HG03039 (cell line): ENCODE measurements at regions not wholly inside any gene's neighbourhood (a gene's known extent, or its start where the extent isn't known, plus 50 kb on each side); places are given as distances from the start of the nearest gene placed in this dataset.

Experiments
- ATAC-seq: cut with Tn5 transposase; IDR thresholded peaks from one replicate; pipeline ENCODE4 v1.9.1; 2021; ENCODE audit warnings: mild to moderate bottlenecking, moderate library complexity; ENCODE audit not compliant: unreplicated experiment

DNA sequence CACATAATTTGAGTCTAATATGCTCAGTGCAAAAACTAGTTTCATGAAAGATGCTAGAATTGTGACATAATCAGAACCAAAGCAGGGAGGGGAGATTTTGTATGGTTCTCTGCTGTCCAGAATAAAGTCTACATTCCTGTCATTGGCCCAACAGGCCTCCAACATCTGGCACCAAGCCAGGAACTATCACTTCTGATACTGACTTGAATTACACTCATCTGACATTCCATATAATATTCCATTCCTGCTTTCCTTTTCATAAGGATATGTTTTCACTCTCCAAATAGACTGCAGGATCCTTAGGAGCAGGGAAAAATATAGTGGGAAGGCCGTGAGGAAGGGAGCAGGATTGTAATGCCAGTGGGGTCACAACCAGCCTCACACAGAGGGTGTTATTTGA is 84.6 kb upstream of the BTN3A2 start:
- no peak for ATAC-seq

DNA sequence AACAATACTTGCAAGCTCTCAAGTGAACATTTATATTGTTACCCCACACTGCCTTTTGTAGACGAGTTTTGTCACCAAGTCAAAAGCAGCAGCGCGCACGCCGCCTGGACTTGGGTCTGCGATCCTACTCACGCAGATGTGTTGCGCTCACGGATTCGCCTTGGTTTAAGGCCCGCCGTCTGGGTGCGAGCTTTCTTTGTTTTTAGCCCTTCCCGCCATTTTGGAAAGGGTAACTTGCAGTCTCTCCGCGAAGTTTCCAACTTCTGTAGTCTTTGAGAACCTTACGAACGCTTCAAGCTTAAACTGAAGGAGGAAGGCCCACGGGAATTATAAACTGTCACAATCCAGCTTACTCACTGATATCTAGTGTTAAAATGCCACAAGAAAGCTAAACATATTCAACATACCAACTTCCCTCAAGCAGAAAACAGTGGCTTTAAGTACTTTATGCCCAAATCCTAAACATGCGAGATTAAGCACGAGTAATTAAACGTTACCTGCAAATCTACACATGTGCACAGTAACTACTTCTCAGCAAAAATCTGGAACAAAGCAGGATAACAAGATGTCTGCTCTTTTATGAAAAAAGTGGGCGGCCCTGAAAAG is 80.4 kb upstream of the BTN3A2 start:
- no peak for ATAC-seq

DNA sequence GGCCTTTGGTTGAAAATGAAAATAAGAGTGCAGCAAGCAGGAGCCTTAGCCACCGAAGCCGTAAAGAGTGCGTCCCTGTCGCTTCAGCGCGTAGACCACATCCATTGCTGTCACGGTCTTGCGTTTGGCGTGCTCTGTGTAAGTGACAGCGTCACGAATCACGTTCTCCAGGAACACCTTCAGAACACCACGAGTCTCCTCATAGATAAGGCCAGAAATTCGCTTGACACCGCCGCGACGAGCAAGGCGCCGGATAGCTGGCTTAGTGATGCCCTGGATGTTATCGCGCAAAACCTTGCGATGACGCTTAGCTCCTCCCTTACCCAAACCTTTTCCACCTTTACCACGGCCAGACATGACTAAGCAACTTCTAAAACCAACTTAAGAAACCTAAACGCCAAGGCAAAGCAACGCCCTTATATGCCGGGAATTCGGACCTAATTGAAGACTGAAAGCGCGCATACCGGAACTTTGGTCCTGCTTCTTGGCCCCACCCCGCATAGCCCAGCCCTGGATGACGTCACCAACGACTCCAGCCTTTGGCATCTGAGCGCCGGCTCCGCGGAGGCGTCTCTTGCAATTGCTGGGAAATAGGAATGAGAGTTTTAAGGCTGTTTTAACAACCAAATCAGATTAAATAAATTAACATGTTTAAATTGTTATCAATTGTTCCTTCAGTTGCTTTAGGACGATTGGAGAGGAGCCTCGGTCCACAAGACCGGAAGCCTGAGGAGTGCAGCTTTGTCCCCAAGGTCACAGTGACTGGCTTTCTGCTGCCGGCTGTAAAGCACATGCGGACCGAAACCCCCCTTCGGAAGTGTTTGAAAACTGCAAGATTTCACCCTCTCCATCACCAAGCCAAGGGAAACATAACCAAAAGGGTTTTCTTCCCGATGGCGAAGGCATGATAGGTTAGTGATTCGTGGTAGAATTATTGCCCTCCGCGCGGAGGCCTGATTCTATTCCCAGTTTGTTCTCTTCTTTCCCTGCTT is 79.6 kb upstream of the BTN3A2 start:
- ATAC-seq = peak; percentile 69

DNA sequence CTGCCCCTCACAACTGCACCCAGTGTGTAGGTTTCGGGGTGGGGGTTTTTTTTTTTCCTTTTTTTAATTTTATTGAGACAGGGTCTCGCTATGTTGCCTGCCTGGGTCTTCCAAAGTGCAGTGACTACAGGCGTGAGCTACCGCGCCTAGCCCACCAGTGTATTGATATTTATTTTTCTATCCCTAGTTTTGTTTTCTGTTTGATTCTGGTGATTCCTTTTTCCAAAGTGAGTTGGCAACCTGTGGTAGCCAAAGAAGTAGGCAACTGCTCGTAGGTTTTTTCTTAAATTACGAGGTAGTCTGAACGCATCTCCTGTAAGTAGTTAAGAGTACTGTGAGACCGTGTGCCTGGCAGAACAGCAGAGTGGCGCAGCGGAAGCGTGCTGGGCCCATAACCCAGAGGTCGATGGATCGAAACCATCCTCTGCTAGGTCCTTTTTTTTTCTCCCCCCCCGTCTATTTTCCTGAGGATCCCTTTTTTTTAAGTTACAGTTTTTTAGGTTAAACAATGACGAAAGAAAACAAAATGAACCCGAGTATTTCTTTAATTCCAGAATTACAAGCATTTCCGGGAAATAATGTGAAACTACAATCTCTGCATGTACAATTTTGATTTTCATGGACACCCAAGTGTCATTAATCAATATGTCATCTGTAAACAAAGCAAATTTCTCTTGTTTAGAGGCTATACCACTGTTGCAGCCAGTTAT is 78.7 kb upstream of the BTN3A2 start:
- ATAC-seq = no peak

DNA sequence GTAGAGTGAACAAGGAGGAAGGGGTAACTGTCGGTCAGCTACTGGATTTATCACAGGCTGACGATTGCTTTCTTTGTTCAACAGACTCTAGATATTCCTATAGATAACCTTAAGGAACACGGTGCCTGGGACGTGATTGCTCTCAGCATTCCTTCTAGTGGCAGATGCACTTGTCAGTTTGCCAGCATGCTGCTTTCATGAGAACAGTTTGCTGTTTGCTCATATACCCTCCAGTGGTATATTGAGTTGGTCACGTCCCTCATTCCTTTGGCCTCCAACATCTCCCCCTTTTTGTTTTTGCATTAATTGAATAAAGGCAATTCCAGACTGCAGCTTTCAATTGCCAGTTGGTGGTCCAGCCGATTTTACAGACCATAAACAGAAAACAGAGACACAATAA is 76.8 kb upstream of the BTN3A2 start:
- no peak for ATAC-seq

DNA sequence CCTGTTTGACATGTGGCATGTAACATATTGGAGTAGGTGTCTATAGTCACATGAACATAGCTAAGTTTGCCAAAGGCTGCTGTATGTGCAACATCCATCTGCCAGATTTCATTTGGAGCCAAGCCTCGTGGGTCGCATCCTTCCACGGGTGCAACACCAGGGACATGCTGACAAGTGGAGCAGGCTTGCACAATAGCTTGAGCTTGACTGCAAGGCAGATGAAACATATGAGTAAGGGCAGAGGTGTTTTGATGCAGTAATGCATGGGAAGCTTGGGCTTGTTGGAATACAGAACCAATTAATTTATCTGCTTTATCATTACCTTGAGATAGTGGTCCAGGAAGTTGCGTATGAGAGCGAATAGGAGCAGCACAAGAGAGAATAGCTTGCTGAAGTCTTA is 74.1 kb upstream of the BTN3A2 start:
- no peak for ATAC-seq

DNA sequence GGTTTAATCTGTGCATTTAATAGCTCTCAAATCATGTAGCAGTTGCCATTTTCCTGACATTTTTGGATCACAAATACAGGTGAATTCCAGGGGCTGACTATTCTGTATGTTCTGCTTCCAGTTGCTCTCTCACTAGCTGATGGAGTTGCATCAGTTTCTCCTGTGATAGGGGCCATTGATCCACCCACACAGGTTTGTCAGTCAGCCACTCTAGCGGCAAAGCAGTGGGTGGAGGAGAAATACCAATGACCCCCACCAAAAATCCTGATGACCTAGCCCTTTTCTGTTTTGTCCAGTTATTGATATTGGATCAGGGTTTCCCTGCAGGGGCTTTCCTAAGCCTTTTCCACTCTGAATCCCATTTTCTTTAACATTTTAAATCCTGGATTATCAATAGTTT is 72.3 kb upstream of the BTN3A2 start:
- ATAC-seq = no peak

DNA sequence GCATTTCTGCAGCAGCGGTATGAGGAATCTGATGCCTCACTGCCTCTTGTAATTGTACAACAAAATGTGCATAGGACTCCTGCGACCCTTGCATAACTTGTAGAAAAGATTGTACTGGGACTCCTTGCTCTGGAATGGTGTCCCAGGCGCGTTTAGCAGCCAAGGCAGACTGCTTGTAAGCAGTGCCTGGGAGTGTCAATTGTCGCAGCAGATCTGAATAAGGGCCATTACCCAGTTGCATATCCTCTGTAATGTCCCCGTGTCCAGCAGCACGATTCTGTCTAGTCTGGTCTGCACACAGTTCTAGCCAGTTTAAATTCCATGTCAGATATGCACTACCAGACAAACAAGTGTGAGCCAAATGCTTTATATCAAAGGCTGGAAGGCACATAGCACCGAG is 70.7 kb upstream of the BTN3A2 start:
- no peak for ATAC-seq

DNA sequence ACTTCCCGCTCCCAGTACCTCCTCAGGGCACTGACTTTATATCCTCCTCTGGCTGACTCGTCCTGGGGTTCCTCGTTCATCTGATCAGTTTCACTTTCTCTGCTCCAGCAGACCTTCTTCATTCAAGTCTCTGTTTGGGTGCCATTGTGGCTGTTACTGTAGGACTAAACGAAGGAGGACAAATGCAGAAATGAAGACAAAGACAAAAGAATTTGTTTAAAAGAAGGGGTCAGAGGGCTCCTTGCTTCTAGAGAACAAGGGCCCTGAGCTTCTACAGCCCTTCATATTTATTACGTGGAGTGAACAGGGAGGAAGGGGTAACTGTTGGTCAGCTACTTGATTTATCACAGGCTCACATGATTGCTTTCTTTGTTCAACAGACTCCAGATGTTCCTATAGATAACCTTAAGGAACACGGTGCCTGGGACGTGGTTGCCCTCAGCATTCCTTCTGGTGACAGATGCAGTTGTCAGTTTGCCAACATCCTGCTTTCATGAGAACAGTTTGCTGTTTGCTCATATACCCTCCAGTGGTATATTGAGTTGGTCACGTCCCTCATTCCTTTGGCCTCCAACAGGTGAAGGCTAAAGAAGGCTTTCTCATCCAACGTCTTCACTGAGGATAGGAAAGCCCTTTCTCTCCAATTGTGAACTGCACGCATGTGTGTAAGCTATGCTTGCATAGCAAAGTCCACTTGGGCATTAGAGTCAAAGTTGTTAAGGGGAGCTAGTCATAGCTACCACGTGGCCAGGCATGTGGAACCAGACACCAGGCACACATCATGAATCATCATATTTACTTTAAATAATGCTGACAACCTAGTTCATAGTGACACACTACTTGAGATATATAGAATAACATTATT is 69.1 kb upstream of the BTN3A2 start:
- ATAC-seq = no peak

DNA sequence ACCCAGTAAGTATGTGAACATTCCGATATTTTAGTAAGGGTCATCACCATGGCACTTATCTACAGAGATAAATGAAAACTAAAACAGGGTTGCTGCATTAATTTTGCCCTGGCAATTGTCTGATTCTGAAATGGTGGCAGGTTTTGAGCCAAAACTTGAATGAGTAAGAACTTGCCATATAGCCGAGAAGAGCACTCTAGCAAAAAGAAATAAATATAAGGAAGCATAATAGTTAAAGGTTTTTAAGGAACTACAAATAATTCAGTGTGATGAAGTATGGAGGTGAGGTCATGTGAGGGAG is 68.5 kb upstream of the BTN3A2 start:
- no peak for ATAC-seq

DNA sequence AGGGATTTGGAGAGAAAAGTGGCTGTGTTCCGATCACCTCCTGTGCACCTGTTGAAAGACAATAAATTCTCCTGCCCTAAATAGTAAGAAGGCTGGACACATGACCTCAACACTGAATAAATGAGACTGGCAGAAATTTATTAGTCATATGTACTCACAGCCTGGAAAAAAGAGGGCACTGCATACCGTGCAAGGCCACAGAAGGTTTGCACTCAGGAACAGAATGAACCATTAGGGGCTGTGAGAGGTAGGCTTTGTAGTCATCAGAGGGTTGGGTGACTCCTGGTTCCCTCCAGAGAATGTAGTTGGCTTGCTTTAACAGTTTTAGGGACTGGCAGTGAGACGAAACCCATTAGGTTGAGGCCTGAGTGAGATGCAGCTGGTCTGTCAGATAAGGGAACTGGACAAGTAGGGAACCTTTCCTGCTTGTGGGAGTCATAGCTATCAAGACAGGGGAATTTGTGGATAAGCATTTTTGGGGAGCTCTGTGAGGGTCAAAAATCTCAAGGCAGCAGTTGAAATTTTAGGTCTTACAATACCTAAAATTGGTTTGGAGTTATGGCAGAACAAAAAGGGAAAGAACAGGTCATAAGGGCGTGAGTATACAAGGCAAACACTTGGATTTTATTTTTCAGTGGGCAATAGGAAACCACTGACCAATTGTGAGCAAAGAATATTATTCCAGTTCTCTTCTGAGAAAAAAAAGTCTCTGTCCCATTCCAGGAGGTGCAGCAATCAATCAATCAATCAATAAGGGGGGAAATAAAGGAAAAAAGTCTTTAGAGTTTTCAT is 67.9 kb upstream of the BTN3A2 start:
- ATAC-seq = no peak

DNA sequence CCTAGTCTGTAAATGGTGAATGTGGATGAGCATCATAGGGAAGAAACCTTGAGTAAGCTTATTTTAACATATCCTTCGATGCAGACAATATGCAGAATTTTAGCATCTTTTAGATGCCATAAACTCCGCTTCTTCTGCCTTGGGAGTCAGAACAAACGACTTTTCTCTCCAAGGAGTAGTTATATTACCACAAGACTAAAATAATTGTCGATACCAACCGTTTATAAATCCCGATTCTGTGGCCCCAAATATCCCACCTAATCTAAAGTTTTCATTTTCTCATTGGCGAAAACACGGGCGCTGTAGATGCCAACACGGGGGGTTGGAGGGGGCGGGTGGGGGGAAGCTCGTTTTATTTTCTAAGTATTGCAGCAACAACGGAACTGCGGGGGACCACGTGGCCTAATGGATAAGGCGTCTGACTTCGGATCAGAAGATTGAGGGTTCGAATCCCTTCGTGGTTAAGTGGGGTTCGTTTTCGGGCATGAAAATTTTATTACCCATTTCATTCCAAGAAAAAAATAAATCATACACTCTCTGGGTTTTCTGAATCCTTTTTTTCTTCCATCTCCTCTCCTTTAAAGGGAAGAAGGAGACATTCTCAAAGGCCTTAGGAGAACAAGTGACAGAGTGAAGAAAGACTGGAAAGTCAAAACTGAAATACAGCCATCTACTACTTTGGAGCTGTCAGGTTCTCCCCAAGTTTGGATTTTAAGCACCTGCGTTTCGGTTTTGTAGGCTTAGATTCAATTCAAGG is 65.5 kb upstream of the BTN3A2 start:
- ATAC-seq = no peak

DNA sequence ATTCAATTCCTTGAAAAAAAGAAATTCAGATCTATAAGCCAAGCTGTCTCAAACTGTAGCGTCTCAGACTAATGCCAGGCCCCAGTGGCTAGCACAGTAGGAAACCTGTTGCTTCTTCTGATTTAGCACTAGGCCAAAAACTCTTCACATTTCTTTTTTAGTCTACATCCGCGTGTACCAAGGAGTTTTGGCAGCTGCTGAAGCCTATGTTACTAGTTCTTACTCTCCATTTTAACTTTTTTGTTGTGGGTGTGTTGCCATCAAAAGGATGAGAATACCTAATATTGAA is 65.0 kb upstream of the BTN3A2 start:
- ATAC-seq = no peak

DNA sequence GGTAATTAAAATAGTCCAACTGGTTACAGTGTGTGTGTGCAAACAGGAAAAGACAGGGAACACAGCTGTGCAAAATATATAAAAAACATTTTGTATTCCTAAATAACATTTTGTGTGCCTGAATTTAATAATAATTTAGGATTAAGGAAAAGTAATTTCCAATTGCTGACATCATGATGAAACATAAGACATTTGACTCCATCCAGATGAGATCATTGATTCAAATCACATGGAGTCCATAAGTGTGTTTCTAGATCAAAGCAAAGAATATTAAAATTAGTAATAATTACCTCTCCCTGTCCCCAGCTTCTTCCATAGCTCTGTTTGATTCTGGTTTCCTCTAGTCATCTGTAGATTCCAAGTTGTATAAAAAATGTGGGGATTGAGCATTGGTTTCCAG is 64.6 kb upstream of the BTN3A2 start:
- ATAC-seq = no peak

DNA sequence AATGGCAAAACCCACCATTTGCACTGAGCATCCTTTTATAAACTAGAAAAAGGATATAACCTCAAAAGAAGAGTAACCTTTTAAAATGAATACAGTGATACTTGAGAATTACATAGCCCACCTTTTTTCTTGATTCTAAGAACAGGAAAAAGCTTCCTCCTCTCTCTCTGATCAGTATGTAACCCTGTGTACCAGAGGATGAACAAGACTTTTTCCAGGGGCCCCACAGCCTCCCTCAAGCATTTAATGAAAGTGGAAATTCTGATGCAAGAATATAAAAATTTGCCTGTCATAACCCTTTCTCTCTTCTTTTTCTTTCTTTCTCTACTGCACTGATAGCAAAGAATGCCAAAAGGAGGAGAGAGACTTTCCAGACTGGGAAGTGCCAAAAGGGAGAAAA is 64.2 kb upstream of the BTN3A2 start:
- no peak for ATAC-seq

DNA sequence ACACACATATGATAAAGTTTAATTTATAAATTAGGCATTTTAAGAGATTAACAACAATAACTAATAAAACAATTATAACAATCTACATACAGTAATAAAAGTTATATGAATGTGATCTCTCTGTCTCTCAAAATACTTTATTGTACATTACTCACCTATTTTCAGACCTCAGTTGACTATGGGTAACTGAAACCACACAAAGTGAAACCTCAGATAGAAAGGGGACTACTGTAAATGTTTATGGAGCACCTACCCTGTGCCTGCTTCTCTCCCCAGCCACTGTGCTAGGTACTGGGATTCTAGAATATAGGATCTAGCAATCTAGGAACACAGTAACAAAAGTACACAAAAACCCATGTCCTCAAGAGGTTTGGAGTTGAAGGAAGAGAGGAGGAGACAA is 63.4 kb upstream of the BTN3A2 start:
- ATAC-seq = no peak

DNA sequence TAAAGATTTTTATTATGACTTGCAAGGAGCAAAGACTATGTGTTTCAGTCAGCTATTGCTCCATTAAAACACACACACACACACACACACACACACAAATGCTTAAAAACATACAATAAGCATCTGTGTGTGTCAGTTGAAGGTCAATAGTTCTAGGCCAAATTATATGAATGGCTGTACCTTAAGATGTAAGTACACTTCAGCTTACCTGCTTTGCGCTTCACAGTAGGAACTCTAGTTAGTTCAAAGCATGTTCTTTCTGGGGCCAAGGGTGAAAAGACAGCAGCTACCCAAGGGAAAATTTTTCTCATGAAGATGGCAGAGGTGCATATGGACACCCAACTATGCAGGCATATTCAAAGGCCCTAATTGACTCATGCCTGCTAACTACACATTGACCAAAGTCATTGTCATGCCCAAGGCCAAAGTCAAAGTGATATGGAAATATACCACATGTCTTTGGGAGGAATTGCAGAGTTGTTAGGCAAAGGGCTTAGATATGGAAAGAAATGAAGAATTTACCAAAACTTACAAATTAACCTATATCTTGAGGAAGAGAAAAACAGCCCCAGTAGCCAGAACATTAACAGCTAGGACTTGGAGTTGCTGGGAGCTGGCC is 61.9 kb upstream of the BTN3A2 start:
- no peak for ATAC-seq

DNA sequence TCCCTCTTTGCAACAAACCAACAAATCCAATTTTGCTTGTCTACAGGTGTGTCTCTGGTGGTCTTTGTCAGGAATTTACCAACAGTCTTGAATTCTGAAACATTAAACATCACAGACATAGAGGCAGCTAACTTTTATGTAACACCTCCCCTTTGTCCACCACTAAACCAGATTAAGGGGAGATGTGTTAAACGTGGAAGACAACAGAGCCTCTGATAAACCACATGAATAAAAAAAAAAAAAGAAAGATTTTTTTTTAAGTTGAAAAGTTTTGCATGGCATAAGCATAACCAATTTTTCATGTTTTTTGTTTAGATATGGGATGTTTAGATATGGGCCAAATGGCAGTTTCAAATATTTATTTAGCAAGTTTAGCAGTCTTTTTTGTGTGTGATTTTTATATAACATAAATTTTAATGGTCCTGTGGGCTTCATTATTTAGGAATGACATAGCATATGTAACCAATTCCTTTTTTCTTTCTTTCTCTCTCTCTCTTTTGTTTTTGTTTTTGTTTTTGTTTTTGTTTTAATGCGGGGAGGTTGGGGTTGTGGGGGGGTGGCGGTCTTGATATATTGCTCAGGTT is 60.7 kb upstream of the BTN3A2 start:
- no peak for ATAC-seq
